Astrocyte of the spinal cord (primary cell): ENCODE measurements at regions not wholly inside any gene's neighbourhood (a gene's known extent, or its start where the extent isn't known, plus 50 kb on each side); places are given as distances from the start of the nearest gene placed in this dataset.

Source experiments
- DNase-seq: peaks from one replicate; pipeline ENCODE4 v3.0.0; 2011; ENCODE audit warnings: low read depth, low spot score
- H3K4me3 ChIP-seq: 2 replicates; pipeline ENCODE4 v1.5.1; 2011; ENCODE audit warnings: low read depth, mild to moderate bottlenecking, low read length, moderate library complexity
- in situ Hi-C: cut with HindIII; loops from 2 replicates; pipeline ENCODE4 v1.10.0; 2017; ENCODE audit warnings: low sequenced_read_pairs
- TF ChIP-seq, protein P1 (sequence below): IDR thresholded peaks from 2 replicates; pipeline ENCODE4 v1.5.1; 2012; ENCODE audit warnings: low read depth, mild to moderate bottlenecking, low read length, inconsistent platforms

- TF ChIP-seq, protein P1, sequence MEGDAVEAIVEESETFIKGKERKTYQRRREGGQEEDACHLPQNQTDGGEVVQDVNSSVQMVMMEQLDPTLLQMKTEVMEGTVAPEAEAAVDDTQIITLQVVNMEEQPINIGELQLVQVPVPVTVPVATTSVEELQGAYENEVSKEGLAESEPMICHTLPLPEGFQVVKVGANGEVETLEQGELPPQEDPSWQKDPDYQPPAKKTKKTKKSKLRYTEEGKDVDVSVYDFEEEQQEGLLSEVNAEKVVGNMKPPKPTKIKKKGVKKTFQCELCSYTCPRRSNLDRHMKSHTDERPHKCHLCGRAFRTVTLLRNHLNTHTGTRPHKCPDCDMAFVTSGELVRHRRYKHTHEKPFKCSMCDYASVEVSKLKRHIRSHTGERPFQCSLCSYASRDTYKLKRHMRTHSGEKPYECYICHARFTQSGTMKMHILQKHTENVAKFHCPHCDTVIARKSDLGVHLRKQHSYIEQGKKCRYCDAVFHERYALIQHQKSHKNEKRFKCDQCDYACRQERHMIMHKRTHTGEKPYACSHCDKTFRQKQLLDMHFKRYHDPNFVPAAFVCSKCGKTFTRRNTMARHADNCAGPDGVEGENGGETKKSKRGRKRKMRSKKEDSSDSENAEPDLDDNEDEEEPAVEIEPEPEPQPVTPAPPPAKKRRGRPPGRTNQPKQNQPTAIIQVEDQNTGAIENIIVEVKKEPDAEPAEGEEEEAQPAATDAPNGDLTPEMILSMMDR, result no peak
- no peak for DNase-seq
- in situ Hi-C loops, result no loop called here
- H3K4me3 ChIP-seq, result no peak overlapping the region
These were observed 557.0 kb downstream of the VRK1 start for GRCh38 chr14:97354119-97354722.

DNA sequence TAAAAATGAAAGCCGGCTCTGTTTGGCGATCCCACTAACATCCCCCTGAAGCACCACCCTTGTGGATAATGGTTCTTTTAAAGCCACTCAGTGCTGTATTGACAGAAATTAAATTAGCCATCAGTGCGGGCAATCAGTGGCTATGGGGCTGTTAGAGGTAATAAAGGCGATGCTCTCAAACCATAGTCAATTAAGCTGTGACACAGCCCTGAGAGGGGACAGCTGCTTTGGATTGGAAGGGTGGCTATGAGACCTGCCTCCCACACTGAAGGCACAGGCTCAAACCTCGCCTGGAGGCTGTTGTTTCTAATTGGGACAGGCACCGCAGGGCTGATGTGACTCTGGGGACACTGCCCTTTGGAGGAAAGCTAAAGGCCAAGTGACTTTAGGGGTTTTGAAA lies 562.2 kb downstream of the VRK1 start:
- H3K4me3 ChIP-seq, result no peak overlapping the region
- in situ Hi-C loops, result no loop called here
- no peak for DNase-seq
- TF ChIP-seq, protein P1, result no peak

- DNase-seq, result no peak
- no peak overlapping the region for H3K4me3 ChIP-seq
- in situ Hi-C loops, result no loop called here
- TF ChIP-seq, protein P1, result no peak
These were observed 564.0 kb downstream of the VRK1 start for GRCh38 chr14:97361181-97361580.

DNA sequence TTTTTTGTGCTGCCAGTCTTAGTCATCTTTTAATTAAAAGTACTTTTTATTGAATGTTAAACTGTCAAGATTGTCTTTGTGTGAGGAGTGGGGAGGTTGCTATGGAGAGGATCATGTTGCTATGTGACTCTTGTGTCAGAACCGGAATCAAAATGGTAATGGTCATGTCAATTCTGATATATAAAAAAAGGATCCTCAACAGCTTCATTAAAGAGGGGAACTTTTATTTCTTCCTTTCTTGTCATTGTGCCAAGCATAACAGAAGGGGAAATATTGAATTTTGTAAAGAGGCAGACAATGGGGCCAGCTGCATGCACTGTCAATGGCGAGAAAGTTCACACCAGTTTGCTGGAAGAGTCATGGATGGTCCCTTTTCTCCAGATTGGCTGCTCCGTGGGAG lies 564.8 kb downstream of the VRK1 start:
- TF ChIP-seq, protein P1, result no peak
- DNase-seq, result no peak
- no peak overlapping the region for H3K4me3 ChIP-seq
- in situ Hi-C loops, result no loop called here

GRCh38 chr14:97366400-97366799 lies 569.2 kb downstream of the VRK1 start:
- TF ChIP-seq, protein P1, result no peak
- in situ Hi-C loops, result no loop called here
- no peak overlapping the region for H3K4me3 ChIP-seq
- DNase-seq, result no peak

DNA sequence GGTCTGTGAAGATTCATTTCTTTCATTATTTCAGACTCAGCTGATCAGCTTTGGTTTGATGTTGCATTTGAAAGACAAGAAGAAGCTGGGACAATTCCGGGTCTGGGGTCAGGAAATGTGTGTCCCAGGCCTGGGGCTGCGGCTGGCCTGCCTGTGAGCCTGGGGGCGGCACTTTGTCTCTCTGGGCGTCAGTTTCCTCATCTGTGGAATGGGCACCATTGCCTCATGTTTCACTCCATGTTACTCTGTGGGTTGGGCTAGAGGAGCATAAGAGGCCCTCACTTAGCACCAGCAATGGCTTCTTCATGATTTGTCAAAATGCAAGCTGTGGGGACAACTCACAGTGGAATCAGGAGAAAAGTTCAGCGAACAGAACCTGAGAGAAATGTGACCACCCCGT lies 570.1 kb downstream of the VRK1 start:
- H3K4me3 ChIP-seq, result no peak overlapping the region
- in situ Hi-C loops, result no loop called here
- DNase-seq, result no peak
- TF ChIP-seq, protein P1, result no peak

DNA sequence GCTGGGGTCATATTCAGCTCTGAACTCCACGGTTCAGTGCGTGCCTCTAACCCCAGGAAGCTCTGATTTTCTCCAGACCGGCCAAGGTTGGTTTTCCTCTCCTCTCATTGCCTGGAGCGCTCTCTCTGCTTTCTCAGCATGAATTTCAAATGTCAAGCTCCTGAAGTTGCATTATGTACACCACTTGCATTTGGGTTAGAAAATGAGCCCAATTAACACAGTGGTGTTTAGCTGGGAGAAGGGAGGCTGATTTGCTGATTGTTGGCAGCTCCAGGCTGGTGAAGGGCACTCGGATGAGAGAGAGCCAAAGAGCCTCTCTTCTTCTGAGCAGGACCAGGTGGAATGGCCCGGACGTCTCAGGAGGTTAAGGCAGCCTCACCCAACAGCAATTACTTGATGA lies 570.9 kb downstream of the VRK1 start:
- no peak overlapping the region for H3K4me3 ChIP-seq
- in situ Hi-C loops, result no loop called here
- TF ChIP-seq, protein P1, result no peak
- no peak for DNase-seq
